ENCODE measurements at regions not wholly inside any gene's neighbourhood (a gene's known extent, or its start where the extent isn't known, plus 50 kb on each side); places are given as distances from the start of the nearest gene placed in this dataset.

DNA sequence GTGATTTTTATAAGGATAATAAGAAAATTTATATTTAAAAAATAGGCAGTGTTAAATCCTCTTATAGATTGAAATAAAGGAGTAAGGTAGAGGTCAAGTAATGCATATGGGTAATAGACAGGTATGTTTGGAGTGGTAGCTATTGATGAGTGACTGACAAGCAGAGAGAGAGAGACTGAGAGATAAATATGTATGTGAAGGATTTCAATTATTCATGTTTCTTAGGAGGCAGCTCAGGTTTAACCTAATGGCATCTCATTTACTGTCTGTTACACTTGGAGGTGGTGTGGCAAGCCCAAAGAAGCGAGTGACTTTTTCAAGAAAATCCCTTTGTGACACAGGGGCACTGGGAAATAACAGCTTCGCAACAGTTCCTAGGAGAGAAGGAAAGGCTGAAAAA is 120.2 kb downstream of the KIF2B start:
- Histone ChIP-seq H2AFZ (replicated peaks) (no peak overlapping the region), H3K9me3 (ENCODE audit: low read depth) (no peaks in the 10 kb centered on the region), H3K27ac (no peak overlapping the region), H3K4me2 (no peak overlapping the region), H3K27me3 (no peaks in the 10 kb centered on the region), H3K79me2 (ENCODE audit: low read depth) (no peaks in the 10 kb centered on the region), H3F3A (ENCODE audit: low read depth) (no peaks in the 10 kb centered on the region), H3K36me3 (no peaks in the 10 kb centered on the region), H3K9ac (no peak overlapping the region), H3K4me3 (no peak overlapping the region), H3K4me1 (no peaks in the 10 kb centered on the region), H4K20me1 (ENCODE audit: low read depth) (no peaks in the 10 kb centered on the region)
- Mint-ChIP-seq H3K4me3 (no peak overlapping the region), H3K9me3 (no peaks in the 10 kb centered on the region), H3K27me3 (ENCODE audit: insufficient read depth, low read depth) (no peaks in the 10 kb centered on the region), H3K27ac (no peak overlapping the region), H3K4me1 (no peaks in the 10 kb centered on the region), H3K36me3 (no peaks in the 10 kb centered on the region)
- no peak for DNase-seq (ENCODE audit: low spot score)
- TF ChIP-seq, protein P1, sequence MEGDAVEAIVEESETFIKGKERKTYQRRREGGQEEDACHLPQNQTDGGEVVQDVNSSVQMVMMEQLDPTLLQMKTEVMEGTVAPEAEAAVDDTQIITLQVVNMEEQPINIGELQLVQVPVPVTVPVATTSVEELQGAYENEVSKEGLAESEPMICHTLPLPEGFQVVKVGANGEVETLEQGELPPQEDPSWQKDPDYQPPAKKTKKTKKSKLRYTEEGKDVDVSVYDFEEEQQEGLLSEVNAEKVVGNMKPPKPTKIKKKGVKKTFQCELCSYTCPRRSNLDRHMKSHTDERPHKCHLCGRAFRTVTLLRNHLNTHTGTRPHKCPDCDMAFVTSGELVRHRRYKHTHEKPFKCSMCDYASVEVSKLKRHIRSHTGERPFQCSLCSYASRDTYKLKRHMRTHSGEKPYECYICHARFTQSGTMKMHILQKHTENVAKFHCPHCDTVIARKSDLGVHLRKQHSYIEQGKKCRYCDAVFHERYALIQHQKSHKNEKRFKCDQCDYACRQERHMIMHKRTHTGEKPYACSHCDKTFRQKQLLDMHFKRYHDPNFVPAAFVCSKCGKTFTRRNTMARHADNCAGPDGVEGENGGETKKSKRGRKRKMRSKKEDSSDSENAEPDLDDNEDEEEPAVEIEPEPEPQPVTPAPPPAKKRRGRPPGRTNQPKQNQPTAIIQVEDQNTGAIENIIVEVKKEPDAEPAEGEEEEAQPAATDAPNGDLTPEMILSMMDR (IDR thresholded peaks at IDR 0.05) = no peak
- no peak for TF ChIP-seq EZH2phosphoT487 (IDR thresholded peaks at IDR 0.05)
- no peak for TF ChIP-seq EZH2 (IDR thresholded peaks at IDR 0.05)

- Mint-ChIP-seq H3K27me3 (ENCODE audit: insufficient read depth, low read depth) (no peaks in the 10 kb centered on the region), H3K27ac (no peak overlapping the region), H3K36me3 (peaks cover 1% of the 10 kb centered on the region), H3K9me3 (peaks cover 24% of the 10 kb centered on the region), H3K4me3 (no peak overlapping the region), H3K4me1 (no peaks in the 10 kb centered on the region)
- no peak for TF ChIP-seq EZH2phosphoT487 (IDR thresholded peaks at IDR 0.05)
- no peaks in the 10 kb centered on the region for H3K9me3 ChIP-seq (ENCODE audit: low read depth)
- H3K27me3 ChIP-seq = no peaks in the 10 kb centered on the region
- no peak overlapping the region for H3K9ac ChIP-seq
- no peaks in the 10 kb centered on the region for H3K36me3 ChIP-seq
- no peaks in the 10 kb centered on the region for H3F3A ChIP-seq (ENCODE audit: low read depth)
- no peak overlapping the region for H3K4me3 ChIP-seq
- H2AFZ ChIP-seq (replicated peaks) = no peak overlapping the region
- H3K79me2 ChIP-seq (ENCODE audit: low read depth) = no peaks in the 10 kb centered on the region
- H3K4me2 ChIP-seq = no peak overlapping the region
- H3K4me1 ChIP-seq = no peaks in the 10 kb centered on the region
- no peak overlapping the region for H3K27ac ChIP-seq
- H4K20me1 ChIP-seq (ENCODE audit: low read depth) = no peaks in the 10 kb centered on the region
- DNase-seq (ENCODE audit: low spot score) = no peak
Observed at GRCh38 chr17:53948323-53948722, 125.6 kb downstream of the KIF2B start.

DNA sequence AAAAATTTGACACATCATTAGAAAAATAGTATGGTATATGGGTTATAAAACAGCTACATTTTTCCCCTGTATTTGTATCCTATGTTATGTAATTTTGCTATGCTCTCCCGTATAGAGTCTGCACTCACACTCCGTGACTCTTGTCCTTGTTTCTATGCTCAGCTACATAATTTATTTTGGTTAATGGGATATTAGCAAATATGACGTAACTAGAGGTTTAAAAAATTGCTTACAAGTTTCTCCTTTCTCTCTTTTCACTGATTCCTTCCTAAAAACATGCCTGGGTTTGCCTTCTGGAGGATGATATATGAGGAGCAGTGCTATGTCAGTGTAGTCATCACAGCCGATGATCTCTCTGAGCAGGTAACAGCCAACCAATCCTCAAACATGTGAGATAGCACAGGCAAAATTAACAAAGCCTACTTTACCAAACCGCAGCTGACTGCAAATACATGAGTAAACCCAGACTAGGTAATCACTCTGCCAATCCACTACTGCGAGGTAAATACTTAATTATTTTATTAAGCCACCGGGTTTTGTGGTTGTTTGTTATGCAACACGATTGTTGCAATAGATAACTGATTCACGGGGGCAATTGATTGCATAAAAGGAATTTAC is 126.9 kb downstream of the KIF2B start:
- H3K27ac Mint-ChIP-seq = no peak overlapping the region
- no peak for DNase-seq (ENCODE audit: low spot score)

More for the DNA sequence above, 126.9 kb downstream of the KIF2B start:
- H3F3A ChIP-seq (ENCODE audit: low read depth) = no peaks in the 10 kb centered on the region
- Mint-ChIP-seq H3K36me3 (peaks cover 1% of the 10 kb centered on the region), H3K4me1 (no peaks in the 10 kb centered on the region), H3K9me3 (peaks cover 29% of the 10 kb centered on the region), H3K27me3 (ENCODE audit: insufficient read depth, low read depth) (no peaks in the 10 kb centered on the region), H3K4me3 (no peak overlapping the region)
- TF ChIP-seq EZH2 (IDR thresholded peaks at IDR 0.05) = no peak
- TF ChIP-seq EZH2phosphoT487 (IDR thresholded peaks at IDR 0.05) = no peak
- TF ChIP-seq, protein P1 (IDR thresholded peaks at IDR 0.05) = no peak
- H2AFZ ChIP-seq (replicated peaks) = peak overlapping the region; percentile 73
- no peaks in the 10 kb centered on the region for H3K27me3 ChIP-seq
- H3K9ac ChIP-seq = no peak overlapping the region
- H3K9me3 ChIP-seq (ENCODE audit: low read depth) = no peaks in the 10 kb centered on the region
- no peaks in the 10 kb centered on the region for H4K20me1 ChIP-seq (ENCODE audit: low read depth)
- no peaks in the 10 kb centered on the region for H3K4me1 ChIP-seq
- H3K27ac ChIP-seq = no peak overlapping the region
- H3K36me3 ChIP-seq = no peaks in the 10 kb centered on the region
- no peak overlapping the region for H3K4me2 ChIP-seq
- H3K4me3 ChIP-seq = no peak overlapping the region
- H3K79me2 ChIP-seq (ENCODE audit: low read depth) = no peaks in the 10 kb centered on the region

Data from neural progenitor cell (in vitro differentiated cells).